GM21447 (cell line): ENCODE measurements at regions not wholly inside any gene's neighbourhood (a gene's known extent, or its start where the extent isn't known, plus 50 kb on each side); places are given as distances from the start of the nearest gene placed in this dataset.

Source experiments
- ATAC-seq: cut with Tn5 transposase; IDR thresholded peaks from one replicate; pipeline ENCODE4 v1.9.1; 2021; ENCODE audit not compliant: unreplicated experiment

GRCh38 chr6:88360203-88360797 lies 194.2 kb upstream of the CNR1 start:
- ATAC-seq: no peak

- no peak for ATAC-seq
Observed at GRCh38 chr6:88359530-88360202, 193.5 kb upstream of the CNR1 start.

- ATAC-seq: no peak
Observed at GRCh38 chr6:88358846-88359245, 192.7 kb upstream of the CNR1 start.

- no peak for ATAC-seq
Observed at GRCh38 chr6:88349511-88349910, 183.4 kb upstream of the CNR1 start.

GRCh38 chr6:88342336-88342735 lies 176.2 kb upstream of the CNR1 start:
- no peak for ATAC-seq

- ATAC-seq: no peak
Observed at GRCh38 chr6:88339761-88340160, 173.6 kb upstream of the CNR1 start.

- no peak for ATAC-seq
Observed at GRCh38 chr6:88321306-88321705, 155.2 kb upstream of the CNR1 start.

- ATAC-seq: no peak
Observed at GRCh38 chr6:88311561-88311960, 145.4 kb upstream of the CNR1 start.

GRCh38 chr6:88304520-88304919 lies 138.4 kb upstream of the CNR1 start:
- ATAC-seq: no peak

- no peak for ATAC-seq
Observed at GRCh38 chr6:88302769-88303225, 136.7 kb upstream of the CNR1 start.

GRCh38 chr6:88301888-88302768 lies 136.0 kb upstream of the CNR1 start:
- ATAC-seq: no peak

- no peak for ATAC-seq
Observed at GRCh38 chr6:88301256-88301655, 135.1 kb upstream of the CNR1 start.

GRCh38 chr6:88298066-88298845 lies 132.1 kb upstream of the CNR1 start:
- no peak for ATAC-seq

GRCh38 chr6:88296694-88297093 lies 130.5 kb upstream of the CNR1 start:
- no peak for ATAC-seq

GRCh38 chr6:88295663-88296062 lies 129.5 kb upstream of the CNR1 start:
- ATAC-seq: no peak

GRCh38 chr6:88294702-88295101 lies 128.6 kb upstream of the CNR1 start:
- ATAC-seq: no peak

GRCh38 chr6:88290411-88290810 lies 124.3 kb upstream of the CNR1 start:
- no peak for ATAC-seq

GRCh38 chr6:88287696-88288095 lies 121.5 kb upstream of the CNR1 start:
- ATAC-seq: no peak

- ATAC-seq: no peak
Observed at GRCh38 chr6:88276331-88276730, 110.2 kb upstream of the CNR1 start.

- ATAC-seq: no peak
Observed at GRCh38 chr6:88268508-88268907, 102.4 kb upstream of the CNR1 start.

- ATAC-seq: no peak
Observed at GRCh38 chr6:88266126-88266525, 100.0 kb upstream of the CNR1 start.
